CD4-positive, alpha-beta T cell (primary cell): ENCODE measurements at regions not wholly inside any gene's neighbourhood (a gene's known extent, or its start where the extent isn't known, plus 50 kb on each side); places are given as distances from the start of the nearest gene placed in this dataset.

Source experiments
- ATAC-seq: fragments of 200-7000 bp; cut with Tn5 transposase; one replicate; pipeline ENCODE4 v1.10.0; 2022; ENCODE audit warnings: mild to moderate bottlenecking; ENCODE audit not compliant: poor library complexity
- CTCF ChIA-PET: fragments of 350-600 bp; sonication (Branson Sonifier 250); formaldehyde crosslinking; loops from one replicate; lab custom pipeline; 2021; ENCODE audit warnings: antibody characterized with exemption, inconsistent platforms; lab: Charles Lee
- POLR2A ChIA-PET: fragments of 350-600 bp; sonication (Branson Sonifier 250); formaldehyde crosslinking; loops from one replicate; lab custom pipeline; 2021; ENCODE audit warnings: antibody characterized with exemption, inconsistent platforms; lab: Charles Lee
- DNase-seq, 14 experiments: peaks; one replicate each; pipeline ENCODE4 v3.0.0-alpha.2; 2013 to 2020; ENCODE audit warnings: mixed read lengths in 2 of 14
- H3K27ac ChIP-seq, 2 donors: one replicate each; pipeline versions ENCODE4 v1.5.1 to v1.7.0; 2013; ENCODE audit warnings: low read length in 2 of 2, low read depth in 1 of 2, mild to moderate bottlenecking in 1 of 2
- H3K27me3 ChIP-seq, 2 experiments: 1 replicate in 1 of 2; 2 replicates in 1 of 2; pipeline versions ENCODE4 v1.6.1 to v1.7.0; 2013; ENCODE audit warnings: low read length in 2 of 2, control low read depth in 1 of 2, mild to moderate bottlenecking in 1 of 2, moderate library complexity in 1 of 2; ENCODE audit not compliant: insufficient read depth in 2 of 2, control insufficient read depth in 1 of 2
- H3K36me3 ChIP-seq: one replicate; pipeline ENCODE4 v1.6.1; 2013; ENCODE audit warnings: low read length, control low read depth; ENCODE audit not compliant: insufficient read depth
- H3K4me1 ChIP-seq: one replicate; pipeline ENCODE4 v1.6.1; 2013; ENCODE audit warnings: low read length, control low read depth; ENCODE audit not compliant: insufficient read depth
- H3K4me3 ChIP-seq: one replicate; pipeline ENCODE4 v1.5.1; 2013; ENCODE audit warnings: mild to moderate bottlenecking, low read length, moderate library complexity
- H3K9me3 ChIP-seq, 2 experiments: 1 replicate in 1 of 2; 2 replicates in 1 of 2; pipeline versions ENCODE4 v1.6.1 to v1.7.0; 2013; ENCODE audit warnings: low read length in 2 of 2, mild to moderate bottlenecking in 2 of 2, control low read depth in 1 of 2, moderate library complexity in 1 of 2; ENCODE audit not compliant: control insufficient read depth in 1 of 2, insufficient read depth in 1 of 2
- H3K27ac Mint-ChIP-seq: one replicate; pipeline ENCODE4 v1.8.0; 2020; ENCODE audit warnings: mixed read lengths
- H3K27me3 Mint-ChIP-seq: one replicate; pipeline ENCODE4 v1.8.0; 2021; ENCODE audit warnings: mixed read lengths
- H3K36me3 Mint-ChIP-seq: one replicate; pipeline ENCODE4 v1.8.0; 2021; ENCODE audit warnings: low read depth, mixed read lengths
- H3K4me1 Mint-ChIP-seq: one replicate; pipeline ENCODE4 v1.8.0; 2021; ENCODE audit warnings: low read depth, mixed read lengths
- H3K4me3 Mint-ChIP-seq: one replicate; pipeline ENCODE4 v1.8.0; 2020; ENCODE audit warnings: mild to moderate bottlenecking, mixed read lengths
- H3K9me3 Mint-ChIP-seq: one replicate; pipeline ENCODE4 v1.8.0; 2020; ENCODE audit warnings: mixed read lengths
- CTCF ChIP-seq: fragments of 200-600 bp; IDR thresholded peaks from one replicate; pipeline ENCODE4 v1.8.0; 2022; ENCODE audit warnings: antibody characterized with exemption, mild to moderate bottlenecking
- intact Hi-C, 2 experiments: fragments of 100-400 bp; cut with DNase I in 1 of 2; cut with micrococcal nuclease in 1 of 2; formaldehyde crosslinking; loops; one replicate each; pipeline versions ENCODE4 v1.15.1 to v1.9.0; 2023 to 2025; cut with DNase I, micrococcal nuclease

GRCh38 chr4:137722910-137723309, 190.6 kb upstream of the PCDH18 start:
- POLR2A ChIA-PET = no interaction called here
- TF ChIP-seq CTCF = no peak
- ATAC-seq = no peak
- Mint-ChIP-seq H3K27ac (no peak overlapping the region), H3K36me3 (no peaks in the 10 kb centered on the region), H3K9me3 (peaks cover 3% of the 10 kb centered on the region), H3K27me3 (no peaks in the 10 kb centered on the region), H3K4me1 (no peaks in the 10 kb centered on the region), H3K4me3 (no peak overlapping the region)
- DNase-seq = no peak
- Histone ChIP-seq H3K36me3 (no peaks in the 10 kb centered on the region), H3K4me1 (no peaks in the 10 kb centered on the region), H3K9me3 (no peaks in the 10 kb centered on the region), H3K27ac (no peak overlapping the region), H3K27me3 (no peaks in the 10 kb centered on the region), H3K4me3 (no peak overlapping the region)
- CTCF ChIA-PET = no interaction called here
- intact Hi-C loops = no loop called here

- Histone ChIP-seq H3K9me3 (peaks cover 0 to 10% of the 10 kb centered on the region in 2 experiments), H3K27me3 (no peaks in the 10 kb centered on the region), H3K4me3 (no peak overlapping the region), H3K27ac (no peak overlapping the region), H3K36me3 (no peaks in the 10 kb centered on the region), H3K4me1 (no peaks in the 10 kb centered on the region)
- CTCF ChIA-PET = no interaction called here
- intact Hi-C loops = no loop called here
- no peak for ATAC-seq
- no peaks in the 10 kb centered on the region for H3K4me1 Mint-ChIP-seq
- no peak overlapping the region for H3K4me3 Mint-ChIP-seq
- DNase-seq = no peak
- no peaks in the 10 kb centered on the region for H3K36me3 Mint-ChIP-seq
- TF ChIP-seq CTCF = no peak
- H3K9me3 Mint-ChIP-seq = peaks cover 5% of the 10 kb centered on the region
- H3K27me3 Mint-ChIP-seq = no peaks in the 10 kb centered on the region
- H3K27ac Mint-ChIP-seq = no peak overlapping the region
- POLR2A ChIA-PET = no interaction called here
Measured at GRCh38 chr4:137711502-137711901, 179.2 kb upstream of the PCDH18 start.

- no peaks in the 10 kb centered on the region for H3K27me3 ChIP-seq
- CTCF ChIA-PET = no interaction called here
- TF ChIP-seq CTCF = no peak
- DNase-seq (no peak), ATAC-seq (no peak)
- no peak overlapping the region for H3K4me3 ChIP-seq
- H3K4me1 Mint-ChIP-seq = no peaks in the 10 kb centered on the region
- H3K9me3 Mint-ChIP-seq = peaks cover 9% of the 10 kb centered on the region
- no peak overlapping the region for H3K27ac Mint-ChIP-seq
- H3K27ac ChIP-seq = no peak overlapping the region
- POLR2A ChIA-PET = no interaction called here
- no peaks in the 10 kb centered on the region for H3K36me3 Mint-ChIP-seq
- no peaks in the 10 kb centered on the region for H3K36me3 ChIP-seq
- no peaks in the 10 kb centered on the region for H3K4me1 ChIP-seq
- no peak overlapping the region for H3K4me3 Mint-ChIP-seq
- no peaks in the 10 kb centered on the region for H3K27me3 Mint-ChIP-seq
- peaks cover 0 to 14% of the 10 kb centered on the region in 2 experiments for H3K9me3 ChIP-seq
- intact Hi-C loops = no loop called here
Measured at GRCh38 chr4:137707626-137708025, 175.3 kb upstream of the PCDH18 start.
